HG02870 (cell line): ENCODE measurements at regions not wholly inside any gene's neighbourhood (a gene's known extent, or its start where the extent isn't known, plus 50 kb on each side); places are given as distances from the start of the nearest gene placed in this dataset.
"Not testable (repeated sequence)": the region's sequence is repeated elsewhere in the genome, so short reads cannot be mapped to it uniquely, and the experiment has no call there.

Source experiments
- ATAC-seq: cut with Tn5 transposase; IDR thresholded peaks from one replicate; pipeline ENCODE4 v1.9.1; 2021; ENCODE audit warnings: mild to moderate bottlenecking, moderate library complexity; ENCODE audit not compliant: unreplicated experiment

DNA sequence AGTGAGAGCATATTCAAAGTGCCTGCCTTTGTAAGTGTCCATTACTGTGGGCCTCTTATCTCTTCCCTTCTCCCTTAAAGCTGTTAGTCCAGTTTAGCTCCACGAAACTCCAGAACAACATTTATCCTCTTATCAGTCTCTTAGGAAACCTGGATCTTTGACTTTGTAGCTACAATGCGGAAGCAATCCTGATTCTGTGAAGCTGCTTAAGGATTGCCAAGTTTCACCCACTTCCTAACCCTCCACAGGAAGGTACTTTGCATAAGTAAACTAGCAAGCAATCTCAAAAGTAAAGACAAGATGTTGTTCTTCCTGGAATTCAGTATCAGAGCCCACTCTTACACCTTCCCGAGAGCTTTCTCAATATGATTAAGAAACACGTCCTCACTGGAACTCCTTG lies 164.9 kb upstream of the USP25 start:
- no peak for ATAC-seq

DNA sequence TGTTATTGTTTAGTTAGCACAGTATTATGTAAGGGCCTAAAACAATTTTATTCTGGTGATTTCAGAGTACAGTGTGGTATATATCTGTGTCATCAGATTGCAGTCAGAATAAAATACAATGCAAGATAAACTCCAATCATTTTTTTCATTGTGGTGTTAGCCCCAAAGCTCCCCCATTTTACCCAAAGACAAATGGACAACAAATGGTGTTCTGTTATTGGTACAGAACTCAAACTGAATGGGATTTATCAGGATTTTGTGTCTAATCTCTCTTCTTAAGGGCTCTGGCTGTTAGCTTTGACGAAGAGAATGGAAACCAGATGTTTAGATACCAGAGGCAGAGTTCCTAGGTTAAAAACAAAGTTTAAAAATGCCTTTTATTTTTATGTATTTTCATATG lies 163.1 kb upstream of the USP25 start:
- no peak for ATAC-seq

DNA sequence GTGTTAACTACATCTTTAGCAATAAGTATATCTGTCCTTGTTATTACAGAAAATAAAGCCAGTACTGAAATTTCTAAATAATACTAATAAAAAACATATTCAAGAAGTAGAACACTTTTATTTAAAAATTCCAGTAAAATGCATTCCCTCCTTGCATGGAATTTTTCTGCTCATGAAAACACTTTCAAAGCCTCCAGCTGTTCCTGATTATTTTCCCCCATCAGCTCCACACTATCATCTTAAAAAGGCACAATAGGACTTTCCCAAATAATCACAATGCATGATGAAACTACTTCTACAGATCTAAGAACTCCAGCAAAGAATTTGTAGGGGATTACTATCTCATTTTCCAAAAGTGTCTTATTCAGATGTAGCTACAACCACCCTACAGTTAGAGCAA lies 162.6 kb upstream of the USP25 start:
- ATAC-seq = no peak

DNA sequence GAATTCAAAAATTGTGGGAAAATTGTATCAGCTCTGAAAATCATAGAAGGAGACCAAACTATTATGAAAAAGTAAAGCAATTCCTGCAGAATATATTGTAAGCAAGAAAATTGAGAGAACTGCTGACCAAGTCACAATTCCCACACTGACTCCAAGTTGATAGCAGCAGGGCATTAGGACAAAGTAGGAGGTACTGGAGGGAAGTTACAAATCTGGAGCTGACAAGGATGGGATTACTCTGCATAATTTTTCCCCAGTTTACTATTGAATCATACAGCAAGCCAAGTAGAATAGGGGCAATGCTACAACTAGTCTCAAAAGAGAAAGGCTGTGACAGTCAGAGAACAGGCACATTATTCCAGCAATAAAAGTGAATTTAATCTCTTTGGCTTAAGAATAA lies 161.3 kb upstream of the USP25 start:
- ATAC-seq = no peak

DNA sequence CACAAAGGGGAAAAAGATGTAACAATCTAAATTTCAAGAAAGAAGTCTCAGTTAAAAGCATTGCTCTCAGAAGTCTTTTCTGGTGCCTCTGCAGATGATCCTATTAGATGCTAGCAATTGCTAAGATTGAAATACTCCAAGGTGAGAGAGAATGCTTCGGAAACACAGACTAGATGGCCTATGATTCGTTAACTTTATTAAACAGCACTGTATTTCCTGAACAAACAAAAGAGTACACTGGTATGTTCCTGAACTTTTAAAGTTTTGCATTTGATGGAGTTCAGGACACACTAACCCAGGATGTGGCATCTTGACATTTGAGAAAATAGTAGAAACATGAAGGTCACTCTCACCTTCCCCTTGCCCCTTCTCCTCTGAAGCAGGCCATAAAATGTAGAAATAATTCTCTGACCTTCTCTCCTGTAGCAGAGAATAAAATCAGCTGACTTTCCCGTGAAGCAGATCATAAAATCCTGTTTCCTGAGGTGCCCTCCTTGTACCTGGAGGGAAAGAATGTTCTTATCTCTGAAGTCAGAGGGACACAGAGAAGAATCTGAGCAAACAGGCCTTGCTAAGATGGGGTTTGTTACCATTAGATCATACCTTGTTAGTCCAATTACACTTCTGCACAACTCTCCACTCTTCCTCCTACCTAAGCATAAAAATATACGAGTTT lies 142.9 kb upstream of the USP25 start:
- no peak for ATAC-seq

DNA sequence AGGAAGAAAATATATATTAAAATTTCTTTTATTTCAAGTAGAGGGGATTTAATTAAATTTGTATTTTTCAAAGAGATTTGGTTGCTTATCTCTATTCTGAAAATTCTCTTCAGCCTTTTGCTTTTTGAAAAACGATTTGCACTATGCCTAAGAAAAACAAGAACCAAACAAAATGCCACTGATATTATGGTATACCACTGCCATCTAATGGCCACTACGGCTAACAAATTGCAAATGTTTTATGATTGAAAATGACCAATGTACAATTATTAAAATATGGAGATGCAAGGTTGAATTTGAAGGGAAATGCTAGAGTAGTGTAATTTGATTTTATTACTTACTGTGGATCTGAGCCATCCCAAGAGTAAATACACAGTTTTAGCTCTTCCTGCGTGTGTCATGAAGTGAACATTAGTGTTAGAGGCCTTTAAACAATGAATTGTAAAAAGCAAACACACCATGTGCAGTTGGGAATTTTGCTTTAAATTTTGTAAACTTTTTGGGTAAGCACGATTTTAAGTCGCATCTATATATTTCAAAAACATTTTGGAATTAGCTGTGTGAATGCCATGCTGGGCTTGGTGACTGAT lies 137.4 kb upstream of the USP25 start:
- no peak for ATAC-seq

DNA sequence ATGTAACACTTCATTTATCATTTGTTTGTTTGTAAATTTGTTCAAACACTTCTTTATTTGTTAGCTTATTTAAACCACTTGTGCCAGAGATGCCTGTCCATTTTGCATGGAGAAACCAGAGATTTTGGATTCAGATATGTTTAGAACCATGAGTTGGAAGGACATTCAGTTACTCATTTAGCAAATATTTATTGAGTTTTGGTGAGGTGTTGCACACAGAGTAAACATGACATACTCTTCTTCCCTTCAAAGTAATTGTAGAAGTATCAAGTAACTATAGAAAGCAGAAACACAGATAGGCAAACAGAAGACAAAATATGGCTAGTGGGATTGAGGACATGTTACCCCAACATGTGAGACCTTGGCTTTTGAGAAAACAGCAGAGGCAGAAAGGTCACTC lies 136.8 kb upstream of the USP25 start:
- ATAC-seq = no peak

DNA sequence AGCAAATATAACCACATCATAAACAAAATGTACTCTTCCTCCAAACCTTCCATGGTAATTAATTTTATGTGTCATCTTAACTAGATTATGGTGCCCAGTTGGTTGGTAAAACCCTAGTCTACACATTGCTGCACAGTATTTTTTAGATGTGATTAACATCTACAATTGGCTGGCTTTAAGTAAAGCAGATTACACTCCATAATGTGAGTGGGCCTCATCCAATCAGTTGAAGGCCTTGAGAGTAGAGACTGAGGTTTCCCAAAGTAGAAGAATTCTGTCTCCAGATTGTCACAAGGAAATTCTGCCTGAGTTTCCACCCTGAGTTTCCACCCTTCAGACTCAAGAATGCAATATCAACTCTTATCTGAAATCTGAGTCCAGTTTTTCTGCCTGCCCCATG lies 128.4 kb upstream of the USP25 start:
- no peak for ATAC-seq

DNA sequence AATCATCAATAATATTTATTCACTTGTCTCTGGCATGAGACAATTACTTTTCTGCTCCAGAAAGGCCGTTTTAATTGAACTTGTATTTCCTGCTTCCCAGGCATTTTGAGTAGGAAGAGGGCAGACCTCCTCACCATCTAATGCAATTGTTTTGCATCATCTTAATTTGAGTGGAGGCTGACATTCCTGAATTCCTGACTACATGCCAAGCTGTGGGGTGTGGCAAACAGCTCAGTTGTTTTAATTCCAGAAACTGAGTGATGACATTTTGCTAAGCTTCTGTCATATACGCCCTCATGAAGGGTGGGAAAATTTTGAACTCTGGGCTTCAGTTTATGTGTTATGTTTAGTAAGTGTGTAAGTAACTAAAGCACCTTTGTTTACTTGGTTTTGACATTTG lies 125.4 kb upstream of the USP25 start:
- no peak for ATAC-seq

DNA sequence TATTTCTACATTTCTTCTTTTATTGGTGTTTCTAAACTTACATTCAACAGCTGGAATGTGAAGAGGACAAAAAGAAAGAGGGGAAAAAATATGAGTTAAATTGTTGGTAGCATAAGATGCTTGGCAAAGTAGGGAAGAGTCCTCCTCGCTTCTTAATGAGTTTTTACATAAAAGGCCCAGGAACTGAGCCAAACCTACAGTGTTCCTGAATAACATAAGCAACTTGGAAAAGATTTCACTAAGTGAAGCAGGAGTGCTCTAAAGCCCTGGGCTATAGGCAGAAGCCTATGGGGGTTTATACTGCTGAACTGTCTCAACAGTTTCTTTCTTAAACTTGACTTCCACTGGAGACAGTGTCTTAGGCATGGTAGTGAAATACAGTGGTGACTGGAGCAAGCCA lies 115.0 kb upstream of the USP25 start:
- no peak for ATAC-seq

DNA sequence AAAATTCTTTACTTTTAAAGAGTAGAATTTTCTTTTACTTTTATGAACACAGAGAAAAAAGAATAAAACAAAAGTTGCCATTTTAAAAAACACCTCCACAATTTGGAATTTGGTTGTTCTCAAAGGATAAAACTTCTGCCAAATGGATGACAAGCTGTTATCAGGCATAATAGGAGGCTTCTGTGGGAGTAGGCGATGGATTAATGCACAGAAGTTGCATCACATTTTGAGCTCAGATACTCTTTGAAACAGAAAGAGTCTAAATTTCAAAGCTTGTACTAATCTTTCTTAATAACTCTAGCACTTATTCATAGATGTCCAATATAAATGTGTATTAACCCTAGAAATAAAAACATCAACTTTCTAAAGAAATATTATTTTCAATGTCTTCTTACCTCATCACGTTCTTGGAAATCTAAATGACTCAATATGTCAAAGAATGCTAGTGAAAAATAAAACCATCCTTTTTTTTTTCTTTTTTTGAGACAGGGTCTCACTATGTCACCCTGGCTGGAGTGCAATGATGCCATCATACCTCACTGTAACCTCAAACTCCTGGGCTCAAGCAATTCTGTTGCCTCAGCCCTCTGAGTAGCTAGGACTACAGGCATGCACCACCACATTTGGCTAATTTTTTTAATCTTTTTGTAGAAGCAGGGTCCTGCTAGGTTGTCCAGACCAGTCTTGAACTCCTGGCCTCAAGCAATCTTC lies 112.8 kb upstream of the USP25 start:
- no peak for ATAC-seq

DNA sequence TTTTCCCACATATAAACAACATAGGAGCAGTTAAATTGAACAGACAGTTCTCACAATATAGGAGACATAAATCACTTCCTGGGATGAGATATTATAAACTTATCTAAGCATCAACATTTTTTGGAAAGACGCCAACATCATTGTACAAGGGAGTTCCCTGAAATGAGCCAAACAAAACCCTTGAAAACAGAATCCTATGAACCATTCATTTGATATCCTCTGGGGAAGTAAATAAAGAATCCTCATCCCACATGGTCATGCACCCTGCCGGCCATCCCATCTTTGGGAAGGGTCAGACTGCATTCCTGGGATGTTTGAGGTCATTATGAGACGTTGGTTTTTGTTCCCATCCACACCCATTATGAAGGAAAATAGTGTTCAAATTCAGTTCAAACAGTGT lies 111.8 kb upstream of the USP25 start:
- no peak for ATAC-seq

DNA sequence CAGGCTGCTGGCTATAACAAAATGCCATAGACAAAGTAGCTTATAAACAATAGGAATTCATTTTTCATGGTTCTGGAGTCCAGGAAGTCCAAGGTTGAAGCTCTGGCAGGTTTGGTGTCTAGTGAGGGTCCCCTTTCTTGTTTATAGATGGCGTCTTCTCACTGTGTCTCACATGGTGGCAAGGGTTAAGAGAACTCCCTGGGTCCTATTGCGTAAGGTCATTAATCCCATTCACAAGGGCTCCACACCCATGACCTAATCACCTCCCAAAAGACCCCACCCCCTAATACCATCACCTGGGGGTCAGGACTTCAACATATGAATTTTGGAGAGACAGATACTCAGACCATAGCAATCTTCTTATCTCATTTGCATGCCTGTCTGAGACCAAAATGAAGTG lies 108.9 kb upstream of the USP25 start:
- no peak for ATAC-seq

DNA sequence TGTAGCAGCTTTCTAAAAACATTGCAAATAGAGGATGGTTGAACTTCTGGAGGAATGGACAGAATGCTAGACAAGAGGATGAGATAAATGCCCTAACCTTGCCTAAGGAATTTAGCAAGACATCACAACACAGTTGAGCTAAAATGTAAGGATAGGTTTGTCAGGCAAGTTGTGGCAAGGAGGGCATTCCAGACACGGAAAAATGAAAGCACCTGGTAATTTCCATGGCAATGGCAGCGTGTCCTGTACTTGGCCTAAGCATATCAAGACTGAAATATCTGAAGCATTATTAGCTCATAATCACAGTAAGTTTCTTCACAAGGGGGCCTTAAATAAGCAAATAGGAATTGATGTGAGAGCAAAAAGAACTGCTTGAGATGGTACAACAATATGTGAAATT lies 105.1 kb upstream of the USP25 start:
- no peak for ATAC-seq

DNA sequence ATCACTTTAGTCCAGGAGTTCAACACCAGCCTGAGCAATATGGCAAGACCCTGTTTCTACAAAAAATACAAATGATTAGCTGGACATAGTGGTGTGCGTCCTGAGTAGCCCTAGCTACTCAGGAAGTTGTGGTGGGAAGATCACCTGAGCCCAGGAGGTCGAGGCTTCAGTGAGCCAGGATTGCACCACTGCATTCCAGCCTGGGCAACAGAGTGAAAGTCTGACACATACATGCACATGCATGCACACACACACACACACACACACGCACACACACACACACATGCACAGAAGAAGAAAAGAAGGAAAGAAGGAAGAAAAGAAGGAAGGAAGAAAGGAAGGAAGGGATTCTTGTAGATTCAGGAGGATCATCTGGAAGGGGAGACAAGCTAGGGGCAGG lies 104.4 kb upstream of the USP25 start:
- ATAC-seq = no peak

DNA sequence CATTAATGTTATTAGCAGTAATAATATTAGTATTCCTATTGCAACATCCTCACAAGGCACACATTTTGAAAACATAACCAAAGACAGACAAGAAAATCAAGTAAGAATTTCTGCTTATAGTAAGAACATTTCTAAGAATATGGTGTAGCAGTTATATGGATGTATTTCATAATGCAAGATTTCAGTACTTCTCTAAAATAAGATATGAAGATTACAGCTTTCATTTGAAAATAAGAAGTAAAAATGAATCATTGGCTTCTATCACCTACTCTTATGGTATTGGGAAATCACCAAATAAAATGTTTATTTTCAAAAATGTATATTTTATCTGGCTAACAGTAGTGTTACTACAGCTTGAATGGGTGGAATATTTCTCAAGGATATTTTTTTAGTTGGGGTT lies 103.8 kb upstream of the USP25 start:
- ATAC-seq = no peak

DNA sequence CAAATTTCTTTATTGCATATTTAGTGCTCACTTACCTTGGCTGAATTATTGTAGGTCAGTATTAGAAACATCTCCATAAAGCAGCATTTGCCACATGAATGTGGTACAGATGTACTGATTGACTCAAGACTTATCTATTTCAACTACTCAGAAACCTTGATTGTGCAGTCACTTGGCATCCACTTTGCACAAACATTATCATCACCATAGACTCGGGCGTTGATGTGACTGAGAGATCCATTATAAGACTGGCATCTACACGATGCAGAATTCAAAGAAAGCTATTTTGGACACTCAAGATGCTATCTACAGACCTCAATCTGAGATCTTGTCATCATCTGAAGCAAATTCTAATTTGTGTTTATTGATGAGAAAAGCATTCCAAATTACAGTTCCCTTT lies 102.8 kb upstream of the USP25 start:
- ATAC-seq = no peak

DNA sequence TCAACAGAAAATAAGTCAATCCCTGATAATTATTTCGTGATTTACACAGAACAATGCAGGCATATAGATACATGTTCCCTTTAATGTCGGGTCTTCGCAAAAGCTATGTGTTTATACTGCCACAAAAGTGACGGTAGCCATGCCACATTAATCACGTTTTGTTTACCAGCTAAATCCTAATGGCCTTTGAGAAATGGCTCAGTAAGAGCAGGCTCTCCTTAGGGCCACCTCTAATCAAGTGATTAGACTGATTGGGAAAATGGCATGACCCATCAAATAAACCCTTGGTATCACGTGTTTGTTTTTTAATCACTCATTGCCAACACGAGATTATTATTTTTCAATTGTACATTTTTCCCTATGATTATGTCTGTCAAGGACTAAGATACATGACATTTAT lies 102.0 kb upstream of the USP25 start:
- no peak for ATAC-seq

DNA sequence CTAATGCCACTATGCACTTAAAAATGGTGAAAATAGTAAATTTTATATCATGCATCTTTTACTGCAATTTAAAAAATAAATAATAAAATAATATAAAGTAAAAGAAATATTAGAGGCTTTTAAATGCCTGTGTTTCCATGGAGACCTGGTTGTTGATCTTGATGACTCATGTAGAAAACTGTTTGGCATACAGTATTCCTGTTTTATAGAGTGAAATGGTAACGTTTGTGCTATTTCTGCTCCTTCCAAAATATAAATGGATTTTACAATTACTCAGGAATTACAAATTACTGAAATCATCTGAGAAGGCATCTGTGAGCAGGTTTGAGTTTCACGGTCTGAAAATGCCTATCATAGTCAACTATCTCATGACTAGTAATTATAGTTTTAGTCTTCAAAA lies 98.4 kb upstream of the USP25 start:
- ATAC-seq = no peak

DNA sequence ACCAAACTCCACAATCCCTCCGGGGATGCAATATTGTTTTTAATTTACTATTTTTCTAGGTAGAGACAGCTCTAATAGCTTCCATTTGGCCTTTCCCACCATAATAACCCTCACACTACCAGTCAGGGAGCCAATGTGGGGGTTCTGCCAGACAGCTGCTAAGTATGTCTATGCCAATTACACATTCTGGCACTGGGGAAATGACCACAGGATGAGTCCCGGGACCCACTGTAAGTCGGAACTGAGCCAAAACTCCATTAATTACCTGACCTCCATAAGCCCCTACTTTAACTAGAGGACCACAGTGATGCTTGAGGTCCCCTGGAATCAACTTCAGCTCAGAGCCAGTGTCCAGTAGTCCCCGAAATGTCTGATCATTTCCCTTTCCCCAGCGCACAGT lies 95.2 kb upstream of the USP25 start:
- ATAC-seq = not testable (repeated sequence)

DNA sequence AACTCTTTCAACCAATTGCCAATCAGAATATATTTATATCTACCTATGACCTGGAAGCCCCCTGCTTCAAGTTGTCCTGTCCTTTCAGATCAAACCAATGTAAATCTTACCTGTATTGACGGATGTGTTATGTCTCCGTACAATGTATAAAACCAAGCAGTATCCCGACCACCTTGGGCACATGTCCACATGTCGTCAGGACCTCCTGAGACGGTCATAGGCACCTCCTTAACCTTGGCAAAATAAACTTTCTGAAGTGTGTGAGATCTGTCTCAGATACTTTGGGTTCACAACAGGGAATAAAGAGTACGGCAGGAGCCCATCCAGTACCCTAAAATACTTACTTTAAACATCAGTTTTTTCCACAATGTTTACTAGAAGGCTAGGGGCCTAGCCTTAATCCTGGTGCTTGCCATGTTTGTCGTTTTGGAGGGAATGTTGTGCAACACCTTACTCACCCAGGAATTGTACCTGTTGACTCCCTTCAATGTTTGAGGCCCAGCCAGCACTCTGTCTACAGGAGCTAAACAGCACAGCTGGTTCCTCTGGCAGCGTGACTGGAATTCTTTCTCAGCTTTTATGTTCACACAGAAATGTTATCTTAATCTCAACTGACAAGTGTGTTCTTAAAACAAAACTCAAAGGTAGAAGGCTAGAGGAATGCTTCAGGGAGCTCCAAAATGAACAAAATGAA lies 90.8 kb upstream of the USP25 start:
- no peak for ATAC-seq

DNA sequence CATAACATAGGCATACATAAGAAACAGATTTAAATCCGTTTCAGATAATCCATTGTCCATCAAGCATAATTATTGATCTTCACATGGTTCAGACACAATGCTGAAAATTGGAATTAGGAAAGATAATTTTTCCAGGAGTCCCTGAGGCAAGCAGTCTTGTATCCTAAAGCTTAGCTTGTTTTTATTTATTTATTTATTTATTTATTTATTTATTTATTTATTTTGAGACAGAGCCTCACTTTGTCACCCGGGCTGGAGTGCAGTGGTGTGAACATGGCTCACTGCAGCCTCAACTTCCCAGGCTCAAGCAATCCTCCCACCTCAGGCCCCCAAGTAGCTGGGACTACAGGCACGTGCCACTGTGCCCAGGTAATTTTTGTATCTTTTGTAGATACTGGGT lies 89.7 kb upstream of the USP25 start:
- not testable (repeated sequence) for ATAC-seq
